GM20431 (cell line): ENCODE measurements at regions not wholly inside any gene's neighbourhood (a gene's known extent, or its start where the extent isn't known, plus 50 kb on each side); places are given as distances from the start of the nearest gene placed in this dataset.

Experiments used
- in situ Hi-C: fragments of 300-500 bp; cut with MseI, MboI; formaldehyde crosslinking; loops from one replicate; pipeline ENCODE4 v1.15.0; 2020; ENCODE audit warnings: low sequenced_read_pairs; ENCODE audit not compliant: unreplicated experiment

DNA sequence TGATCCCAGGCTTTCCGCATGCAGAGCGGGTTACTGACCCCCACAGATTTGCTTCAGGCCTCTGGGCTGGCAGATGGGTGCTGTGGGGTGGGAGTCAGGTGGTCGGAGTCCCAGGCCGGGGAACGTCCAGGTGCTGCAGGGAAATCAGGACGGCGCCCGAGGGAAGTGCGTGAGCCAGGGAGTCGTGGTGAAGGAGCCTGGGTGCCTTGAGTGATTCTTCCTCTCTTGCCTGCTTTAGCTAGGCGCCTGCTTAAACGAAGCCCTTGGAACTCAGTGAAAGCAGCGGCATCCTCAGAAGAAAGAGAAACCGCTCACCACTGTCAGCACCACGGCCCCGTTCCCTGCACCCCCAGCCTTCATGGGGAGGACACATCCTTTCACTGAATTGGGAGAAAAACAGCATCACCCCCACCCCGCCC, 455.6 kb downstream of the BRD1 start:
- in situ Hi-C loops = no loop called here

DNA sequence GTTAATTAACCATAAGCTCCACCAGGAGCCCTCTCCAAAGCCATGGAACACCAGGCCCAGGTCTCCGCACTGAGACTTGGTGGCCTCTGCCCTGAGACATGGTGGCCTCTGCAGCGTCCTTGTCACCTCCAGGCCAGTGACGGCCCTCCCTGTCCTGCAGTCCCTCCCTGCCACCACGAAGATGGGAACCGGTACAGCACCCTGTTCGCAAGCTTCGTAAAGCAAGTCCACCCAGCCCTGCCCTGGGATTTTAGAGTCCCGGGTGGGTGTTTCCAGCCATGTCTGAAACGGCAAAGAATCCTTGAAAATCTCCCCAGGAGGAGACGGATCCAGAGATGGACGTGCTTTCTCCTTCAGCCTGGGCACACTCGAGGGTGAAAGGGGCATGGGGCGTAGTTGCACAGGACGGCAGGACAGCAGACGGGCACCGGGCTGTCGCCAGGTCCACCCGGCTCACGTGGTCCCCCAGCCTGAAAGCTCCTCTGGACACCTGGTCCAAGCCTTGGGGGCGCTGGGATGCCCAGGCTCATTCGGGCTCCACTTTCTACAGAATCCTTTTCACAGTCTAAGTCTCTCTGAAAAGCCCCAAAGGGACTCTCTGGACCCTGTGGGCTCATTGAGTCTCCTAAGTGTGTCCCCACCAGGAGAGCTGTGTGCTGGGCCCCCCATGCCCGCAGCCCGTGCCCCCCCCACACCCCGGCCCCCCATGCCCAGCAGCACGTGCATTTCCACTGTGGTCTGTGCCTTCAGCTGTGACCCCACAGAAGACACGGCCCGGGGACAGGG, 456.2 kb downstream of the BRD1 start:
- in situ Hi-C loops = no loop called here

- in situ Hi-C loops = no loop called here
Observed at GRCh38 chr22:49370627-49371301, 456.9 kb downstream of the BRD1 start.

DNA sequence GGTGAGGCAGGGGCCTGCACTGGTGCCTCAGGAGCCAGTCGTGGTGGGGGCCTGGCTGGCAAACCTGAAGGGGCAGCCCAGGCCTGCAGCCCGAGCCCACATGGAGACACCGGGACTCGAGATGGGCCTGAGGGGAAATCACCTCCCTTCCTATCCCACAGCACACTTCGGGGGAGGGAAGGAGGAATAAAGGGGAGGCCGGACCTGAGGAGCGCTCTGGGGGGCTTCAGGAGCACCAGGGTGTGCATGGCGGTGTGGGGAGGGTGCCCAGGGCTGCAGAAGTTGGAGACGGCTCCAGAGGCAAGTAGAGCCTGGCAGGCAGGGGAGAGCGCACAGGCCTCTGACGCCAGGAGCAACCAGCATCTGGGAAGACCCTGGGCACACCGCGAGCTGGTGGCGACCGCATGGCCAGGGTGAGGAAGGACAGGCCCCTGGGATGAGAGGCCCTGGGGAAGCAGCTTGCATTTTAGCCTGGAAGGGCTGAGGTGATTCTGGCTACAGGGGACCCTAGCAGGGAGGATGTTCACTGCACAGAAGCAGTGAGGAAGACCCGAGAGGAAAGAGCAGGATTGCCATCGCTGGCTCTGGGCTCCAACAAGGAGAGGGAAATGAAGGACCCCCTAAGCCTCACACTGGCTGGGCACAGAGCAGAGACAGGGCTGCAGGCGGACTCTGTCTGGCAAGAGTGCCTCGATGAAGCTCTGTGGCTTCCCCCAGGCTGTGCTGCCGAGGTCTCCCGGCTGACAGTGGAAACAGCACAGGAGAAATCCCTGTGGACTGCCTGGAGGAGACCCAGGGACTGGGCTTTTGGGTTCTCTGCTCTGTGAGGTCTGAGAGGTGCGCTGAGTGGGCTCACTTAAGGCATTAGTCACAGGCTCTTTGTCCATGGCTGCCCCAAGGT, 457.7 kb downstream of the BRD1 start:
- in situ Hi-C loops = no loop called here

DNA sequence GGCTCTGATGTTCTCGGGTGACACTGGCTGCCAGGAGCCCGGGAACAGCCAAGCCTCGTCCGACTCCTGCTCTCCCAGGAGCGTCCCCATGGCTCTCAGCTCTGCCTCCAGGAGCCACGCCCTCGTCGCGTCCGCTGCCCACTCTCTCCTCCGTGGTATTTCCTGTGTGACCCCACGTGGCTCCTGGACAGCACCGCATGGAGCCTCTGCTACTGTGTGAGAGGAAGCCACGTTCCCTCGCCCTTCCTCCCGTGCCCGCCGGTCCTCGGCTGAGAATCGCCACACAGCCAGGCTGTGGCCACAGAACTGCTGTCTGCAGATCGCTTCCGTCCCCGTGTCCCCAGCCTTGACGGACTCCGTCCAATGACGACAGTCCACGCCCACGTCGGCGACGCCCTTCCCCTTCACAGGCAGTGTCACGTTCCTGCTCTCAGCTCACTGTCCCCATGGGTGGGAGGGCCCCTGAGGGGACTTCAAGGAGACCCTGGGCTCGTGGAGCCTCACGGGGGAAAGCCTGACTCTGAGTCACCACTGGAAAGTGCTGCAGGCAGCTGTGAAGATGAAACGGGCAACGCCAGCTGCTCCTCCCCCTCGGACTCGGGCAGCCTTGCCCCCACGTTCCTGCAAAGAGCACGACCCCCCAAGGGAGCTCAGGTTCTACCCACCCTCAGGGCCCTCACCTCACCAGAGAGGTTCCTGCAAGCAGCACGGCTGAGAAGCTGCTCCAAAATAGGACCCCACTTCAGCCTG, 458.5 kb downstream of the BRD1 start:
- in situ Hi-C loops = no loop called here

- in situ Hi-C loops = no loop called here
Observed at GRCh38 chr22:49368221-49368975, 459.3 kb downstream of the BRD1 start.

DNA sequence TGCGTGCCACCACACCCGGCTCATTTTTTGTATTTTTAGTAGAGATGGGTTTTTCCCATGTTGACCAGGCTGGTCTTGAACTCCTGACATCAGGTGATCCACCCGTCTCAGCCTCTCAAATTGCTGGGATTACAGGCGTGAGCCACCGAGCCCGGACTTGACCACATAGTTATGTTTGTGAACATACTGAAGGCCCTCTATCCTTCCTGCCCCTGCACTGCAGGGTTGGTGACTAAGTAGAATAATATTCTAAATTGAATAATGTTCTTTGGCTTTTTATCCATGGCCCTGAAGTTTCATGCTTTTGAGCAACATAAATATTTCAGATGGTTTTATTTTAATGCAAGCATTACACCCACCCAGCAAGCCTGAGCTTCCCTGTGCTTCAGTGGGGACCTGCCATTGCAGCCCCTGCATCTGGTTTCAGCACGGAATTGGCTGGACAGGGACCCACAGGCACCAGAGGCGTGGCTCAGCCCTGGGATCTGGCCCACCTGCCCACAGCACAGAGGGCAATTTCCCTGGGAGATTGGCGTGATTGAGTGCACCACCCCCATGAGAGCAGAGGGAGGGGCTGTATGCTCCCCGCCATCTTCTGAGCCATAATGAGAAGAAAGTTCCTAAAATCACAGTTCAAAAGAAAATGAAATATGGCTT, 460.5 kb downstream of the BRD1 start:
- in situ Hi-C loops = no loop called here

- in situ Hi-C loops = no loop called here
Observed at GRCh38 chr22:49366437-49366836, 461.2 kb downstream of the BRD1 start.

- in situ Hi-C loops = no loop called here
Observed at GRCh38 chr22:49365910-49366309, 461.8 kb downstream of the BRD1 start.

DNA sequence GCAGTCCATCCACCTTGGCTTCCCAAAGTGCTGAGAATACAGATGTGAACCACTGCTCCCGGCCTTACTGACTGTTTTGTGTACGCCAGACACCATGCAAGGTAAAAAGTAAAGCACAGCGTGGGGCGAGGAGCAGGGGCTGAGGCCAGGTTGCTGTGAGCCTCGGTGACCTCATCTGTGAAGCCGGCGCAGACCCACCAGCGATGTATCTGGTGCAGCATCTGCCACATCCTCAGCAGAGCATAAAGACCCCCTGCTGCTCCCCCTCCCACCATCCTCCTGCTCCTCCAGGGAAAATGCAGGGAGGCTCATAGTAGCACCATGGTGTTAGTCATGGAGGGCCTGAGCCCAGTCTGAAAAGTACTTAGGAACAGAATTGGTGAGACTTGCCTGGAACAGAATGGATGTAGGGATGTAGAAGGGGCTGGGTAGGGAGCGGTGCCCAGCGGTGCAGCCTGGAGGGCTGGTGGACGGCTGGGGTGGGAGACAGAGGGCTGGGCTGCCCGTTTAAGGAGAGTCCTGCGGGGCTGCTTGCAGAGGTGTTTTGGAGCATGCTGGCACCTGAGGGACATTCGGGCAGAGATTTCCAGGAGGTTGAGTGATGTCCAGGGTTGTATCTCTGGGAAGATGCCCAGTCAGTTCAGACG, 462.4 kb downstream of the BRD1 start:
- in situ Hi-C loops = no loop called here

DNA sequence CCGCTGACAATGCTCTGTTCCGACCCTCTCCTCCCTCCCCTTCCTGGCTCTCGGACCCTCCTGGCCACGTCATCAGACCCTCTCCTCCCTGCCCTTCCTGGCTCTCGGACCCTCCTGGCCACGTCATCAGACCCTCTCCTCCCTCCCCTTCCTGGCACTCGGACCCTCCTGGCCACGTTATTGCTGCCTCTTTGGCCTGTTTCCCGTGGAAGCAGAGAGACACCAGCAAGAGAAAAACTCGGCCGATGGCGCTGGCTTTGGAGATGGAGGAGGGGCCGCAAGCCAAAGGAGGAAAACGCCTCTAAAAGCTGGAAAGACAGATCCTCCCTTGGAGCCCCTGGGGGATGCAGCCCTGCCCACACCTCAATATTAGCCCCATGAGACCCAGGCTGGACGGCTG, 463.3 kb downstream of the BRD1 start:
- in situ Hi-C loops = no loop called here

DNA sequence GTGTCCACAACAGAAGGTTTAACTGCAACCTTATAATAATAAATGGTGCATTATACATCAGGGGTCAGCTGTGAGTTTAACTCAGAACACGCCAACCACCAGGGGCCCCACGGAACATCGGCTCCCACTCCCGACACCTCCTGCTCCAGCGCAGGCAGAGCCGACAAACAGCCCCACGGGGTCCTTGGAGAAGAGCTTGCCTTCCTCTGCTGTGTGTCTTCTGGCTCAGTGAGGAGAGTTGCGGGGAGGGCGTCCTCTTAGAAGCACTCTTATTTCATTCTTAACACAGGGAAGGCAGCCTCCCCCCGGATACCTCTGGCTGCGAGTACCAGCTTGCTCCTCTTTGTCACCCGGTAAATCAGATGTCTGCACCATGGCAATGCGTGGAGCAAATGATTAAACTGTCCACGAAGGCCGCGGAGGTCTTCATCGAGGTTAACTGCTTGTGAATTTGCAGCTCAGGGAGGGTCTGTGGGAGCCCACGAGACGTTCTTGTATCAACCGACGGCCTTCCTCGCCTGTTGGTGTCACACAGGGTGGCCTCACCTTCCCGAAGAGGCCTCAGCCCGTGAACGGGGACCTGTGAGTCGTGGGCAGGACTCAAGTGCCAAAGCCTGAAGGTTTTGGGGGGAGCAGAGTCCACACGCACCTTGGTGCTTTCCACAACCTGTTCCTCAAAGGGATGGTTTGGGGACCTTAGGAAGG, 464.0 kb downstream of the BRD1 start:
- in situ Hi-C loops = no loop called here

GRCh38 chr22:49362211-49362839, 465.3 kb downstream of the BRD1 start:
- in situ Hi-C loops = no loop called here

GRCh38 chr22:49361164-49361563, 466.5 kb downstream of the BRD1 start:
- in situ Hi-C loops = no loop called here

DNA sequence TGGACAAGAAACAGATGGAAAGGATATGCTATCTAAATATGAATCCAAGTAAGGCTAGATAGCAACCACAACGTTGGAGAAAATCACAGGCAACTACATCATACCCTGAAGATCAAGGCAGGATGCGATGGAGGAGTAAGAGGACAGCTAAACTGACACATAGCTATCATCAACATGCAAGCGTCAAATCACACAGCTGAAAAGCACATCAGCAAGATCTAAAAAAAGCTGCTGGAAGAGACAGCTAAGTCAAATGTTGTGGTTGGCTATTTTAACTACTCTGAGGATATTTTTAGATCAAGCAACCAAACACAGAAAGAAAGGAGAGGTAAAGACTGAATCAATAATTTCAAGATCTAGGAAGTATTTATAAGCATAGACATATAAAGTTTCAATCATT, 466.9 kb downstream of the BRD1 start:
- in situ Hi-C loops = no loop called here

GRCh38 chr22:49359076-49359475, 468.6 kb downstream of the BRD1 start:
- in situ Hi-C loops = no loop called here

- in situ Hi-C loops = no loop called here
Observed at GRCh38 chr22:49357661-49358440, 469.8 kb downstream of the BRD1 start.
